Breast epithelium (tissue), 3 donors: ENCODE measurements at regions not wholly inside any gene's neighbourhood (a gene's known extent, or its start where the extent isn't known, plus 50 kb on each side); places are given as distances from the start of the nearest gene placed in this dataset.

Source experiments
- POLR2A ChIP-seq: fragments of 450-650 bp; IDR thresholded peaks from one replicate; pipeline ENCODE4 v1.6.1; 2016; ENCODE audit warnings: antibody characterized with exemption, mild to moderate bottlenecking, moderate library complexity
- TF ChIP-seq, protein P1 (sequence below), 3 donors: fragments of 450-650 bp; IDR thresholded peaks; one replicate each; pipeline ENCODE4 v1.5.1; 2016 to 2017; ENCODE audit warnings: antibody characterized with exemption in 3 of 3, mild to moderate bottlenecking in 3 of 3, moderate library complexity in 3 of 3

DNA sequence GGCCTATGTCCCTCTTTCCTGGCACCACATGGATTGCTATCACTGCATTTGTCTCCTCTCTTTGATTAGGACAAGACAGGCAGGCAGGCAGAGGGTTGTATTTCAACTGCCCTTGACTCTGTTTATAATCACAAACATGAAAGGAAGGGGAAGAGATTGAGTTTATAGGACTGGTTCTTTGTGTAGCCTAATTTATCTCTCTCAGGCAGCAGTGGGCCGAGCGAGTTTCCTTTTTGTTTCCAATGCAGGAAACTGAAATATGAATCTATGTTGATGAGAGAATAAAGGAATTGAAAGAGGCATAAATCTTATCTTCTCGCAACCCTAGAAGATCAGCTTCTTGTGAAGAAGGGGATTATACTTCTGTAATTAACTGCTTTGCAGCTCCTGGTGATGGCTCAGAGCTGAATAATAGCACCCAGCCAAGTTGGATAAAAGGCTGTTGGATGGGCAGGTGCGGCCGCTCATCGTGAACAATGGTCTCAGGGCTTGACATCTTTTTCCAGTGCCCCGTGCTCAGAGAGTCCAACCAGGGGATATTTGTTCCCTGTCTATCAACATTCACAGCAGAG is 80.6 kb upstream of the SYT13 start:
- TF ChIP-seq, protein P1, sequence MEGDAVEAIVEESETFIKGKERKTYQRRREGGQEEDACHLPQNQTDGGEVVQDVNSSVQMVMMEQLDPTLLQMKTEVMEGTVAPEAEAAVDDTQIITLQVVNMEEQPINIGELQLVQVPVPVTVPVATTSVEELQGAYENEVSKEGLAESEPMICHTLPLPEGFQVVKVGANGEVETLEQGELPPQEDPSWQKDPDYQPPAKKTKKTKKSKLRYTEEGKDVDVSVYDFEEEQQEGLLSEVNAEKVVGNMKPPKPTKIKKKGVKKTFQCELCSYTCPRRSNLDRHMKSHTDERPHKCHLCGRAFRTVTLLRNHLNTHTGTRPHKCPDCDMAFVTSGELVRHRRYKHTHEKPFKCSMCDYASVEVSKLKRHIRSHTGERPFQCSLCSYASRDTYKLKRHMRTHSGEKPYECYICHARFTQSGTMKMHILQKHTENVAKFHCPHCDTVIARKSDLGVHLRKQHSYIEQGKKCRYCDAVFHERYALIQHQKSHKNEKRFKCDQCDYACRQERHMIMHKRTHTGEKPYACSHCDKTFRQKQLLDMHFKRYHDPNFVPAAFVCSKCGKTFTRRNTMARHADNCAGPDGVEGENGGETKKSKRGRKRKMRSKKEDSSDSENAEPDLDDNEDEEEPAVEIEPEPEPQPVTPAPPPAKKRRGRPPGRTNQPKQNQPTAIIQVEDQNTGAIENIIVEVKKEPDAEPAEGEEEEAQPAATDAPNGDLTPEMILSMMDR (IDR thresholded peaks at IDR 0.05): no peak
- TF ChIP-seq POLR2A: no peak
